Peyer's patch (tissue), 4 donors: ENCODE measurements at regions not wholly inside any gene's neighbourhood (a gene's known extent, or its start where the extent isn't known, plus 50 kb on each side); places are given as distances from the start of the nearest gene placed in this dataset.
"Not testable (repeated sequence)": the region's sequence is repeated elsewhere in the genome, so short reads cannot be mapped to it uniquely, and the experiment has no call there.

ENCODE experiments used
- DNase-seq, 3 donors: peaks; one replicate each; pipeline ENCODE4 v3.0.0-alpha.2; 2017 to 2019
- H3K27ac ChIP-seq, 4 donors: fragments of 200-600 bp; sonication (generic); one replicate each; pipeline ENCODE4 v1.5.1; 2016 to 2019
- H3K27me3 ChIP-seq, 2 donors: fragments of 200-600 bp; sonication (generic); one replicate each; pipeline ENCODE4 v1.5.1; 2019
- H3K36me3 ChIP-seq, 3 donors: fragments of 200-600 bp; sonication (generic); one replicate each; pipeline ENCODE4 v1.5.1; 2016 to 2019
- H3K4me1 ChIP-seq, 4 donors: fragments of 200-600 bp; sonication (generic); one replicate each; pipeline ENCODE4 v1.5.1; 2016 to 2019
- H3K4me3 ChIP-seq, 4 donors: fragments of 200-600 bp; sonication (generic); 1 replicate in 3 of 4; 2 replicates in 1 of 4; pipeline ENCODE4 v1.5.1; 2016 to 2019; ENCODE audit warnings: mild to moderate bottlenecking in 1 of 4
- H3K9me3 ChIP-seq, 4 donors: fragments of 200-600 bp; sonication (generic); one replicate each; pipeline ENCODE4 v1.5.1; 2016 to 2019; ENCODE audit warnings: mild to moderate bottlenecking in 1 of 4
- POLR2A ChIP-seq, 2 donors: fragments of 450-650 bp; IDR thresholded peaks; one replicate each; pipeline ENCODE4 v1.5.1; 2017; ENCODE audit warnings: antibody characterized with exemption in 2 of 2, mild to moderate bottlenecking in 2 of 2, moderate library complexity in 2 of 2
- small RNA-seq, 2 donors: library from RNA; depleted of rRNA; stranded (forward); fragments of <200 nt; gene quantifications; one replicate each; pipeline ENCODE3, GENCODE V24; 2016
- TF ChIP-seq, protein P1 (sequence below), 6 experiments: fragments of 450-650 bp in 4 of 6; fragments of 200-600 bp in 2 of 6; sonication (generic) in 1 of 6; IDR thresholded peaks; one replicate each; pipeline ENCODE4 v1.5.1; 2017 to 2019; ENCODE audit warnings: antibody characterized with exemption in 6 of 6, mild to moderate bottlenecking in 3 of 6, moderate library complexity in 1 of 6

DNA sequence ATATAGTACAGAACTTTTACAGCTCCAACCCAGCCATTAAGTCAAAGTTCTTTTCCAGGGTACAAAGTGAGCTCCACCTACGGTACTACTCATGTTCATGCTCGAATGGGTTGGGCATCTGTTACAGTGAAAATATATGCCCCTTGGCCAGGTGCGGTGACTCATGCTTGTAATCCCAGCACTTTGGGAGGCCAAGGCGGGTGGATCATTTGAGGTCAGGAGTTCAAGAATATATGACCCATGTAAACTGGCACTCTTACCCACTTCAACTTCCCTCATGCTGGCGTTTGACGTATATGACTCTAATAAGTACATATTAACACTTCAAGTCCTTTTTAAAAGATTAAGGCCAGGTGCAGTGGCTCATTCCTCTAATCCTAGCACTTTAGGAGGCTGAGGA, 71.3 kb upstream of the PKN2 start:
- Histone ChIP-seq H3K9me3 (peaks cover 0 to 3% (median 0%) of the 10 kb centered on the region in 4 donors), H3K27me3 (no peaks in the 10 kb centered on the region), H3K4me3 (peak overlapping the region in 2 of 4 donors; percentile 16 to 37), H3K27ac (peak overlapping the region in 3 of 4 donors; percentile 63 to 89 (median 81)), H3K4me1 (peaks cover 0 to 7% (median 2%) of the 10 kb centered on the region in 4 donors), H3K36me3 (no peaks in the 10 kb centered on the region)
- DNase-seq = peak in 2 of 3 donors; percentile 68 to 87
- TF ChIP-seq POLR2A (IDR thresholded peaks at IDR 0.05) = no peak
- TF ChIP-seq, protein P1, sequence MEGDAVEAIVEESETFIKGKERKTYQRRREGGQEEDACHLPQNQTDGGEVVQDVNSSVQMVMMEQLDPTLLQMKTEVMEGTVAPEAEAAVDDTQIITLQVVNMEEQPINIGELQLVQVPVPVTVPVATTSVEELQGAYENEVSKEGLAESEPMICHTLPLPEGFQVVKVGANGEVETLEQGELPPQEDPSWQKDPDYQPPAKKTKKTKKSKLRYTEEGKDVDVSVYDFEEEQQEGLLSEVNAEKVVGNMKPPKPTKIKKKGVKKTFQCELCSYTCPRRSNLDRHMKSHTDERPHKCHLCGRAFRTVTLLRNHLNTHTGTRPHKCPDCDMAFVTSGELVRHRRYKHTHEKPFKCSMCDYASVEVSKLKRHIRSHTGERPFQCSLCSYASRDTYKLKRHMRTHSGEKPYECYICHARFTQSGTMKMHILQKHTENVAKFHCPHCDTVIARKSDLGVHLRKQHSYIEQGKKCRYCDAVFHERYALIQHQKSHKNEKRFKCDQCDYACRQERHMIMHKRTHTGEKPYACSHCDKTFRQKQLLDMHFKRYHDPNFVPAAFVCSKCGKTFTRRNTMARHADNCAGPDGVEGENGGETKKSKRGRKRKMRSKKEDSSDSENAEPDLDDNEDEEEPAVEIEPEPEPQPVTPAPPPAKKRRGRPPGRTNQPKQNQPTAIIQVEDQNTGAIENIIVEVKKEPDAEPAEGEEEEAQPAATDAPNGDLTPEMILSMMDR (IDR thresholded peaks at IDR 0.05) = no peak

DNA sequence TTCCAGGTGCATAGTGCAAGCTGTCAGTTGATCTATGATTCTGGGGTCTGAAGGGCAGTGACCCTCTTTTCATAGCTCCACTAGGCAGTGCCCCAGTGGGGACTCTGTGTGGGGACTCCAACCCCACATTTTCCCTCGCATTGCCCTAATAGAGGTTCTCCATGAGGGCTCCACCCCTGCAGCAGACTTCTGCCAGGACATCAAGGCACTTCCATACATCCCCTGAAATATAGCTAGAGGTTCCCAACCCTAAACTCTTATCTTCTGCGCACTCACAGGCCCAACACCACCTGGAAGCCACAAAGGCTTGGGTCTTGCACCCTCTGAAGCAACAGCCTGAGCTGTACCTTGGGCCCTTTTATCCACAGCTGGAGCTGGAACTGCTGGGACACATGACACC, 65.7 kb upstream of the PKN2 start:
- Histone ChIP-seq H3K4me1 (peaks cover 0 to 7% (median 0%) of the 10 kb centered on the region in 4 donors), H3K27me3 (no peaks in the 10 kb centered on the region), H3K4me3 (no peak overlapping the region), H3K36me3 (no peaks in the 10 kb centered on the region), H3K27ac (no peak overlapping the region), H3K9me3 (peaks cover 0 to 15% (median 6%) of the 10 kb centered on the region in 4 donors)
- no peak for TF ChIP-seq POLR2A (IDR thresholded peaks at IDR 0.05)
- TF ChIP-seq, protein P1 (IDR thresholded peaks at IDR 0.05) = no peak
- DNase-seq = no peak

DNA sequence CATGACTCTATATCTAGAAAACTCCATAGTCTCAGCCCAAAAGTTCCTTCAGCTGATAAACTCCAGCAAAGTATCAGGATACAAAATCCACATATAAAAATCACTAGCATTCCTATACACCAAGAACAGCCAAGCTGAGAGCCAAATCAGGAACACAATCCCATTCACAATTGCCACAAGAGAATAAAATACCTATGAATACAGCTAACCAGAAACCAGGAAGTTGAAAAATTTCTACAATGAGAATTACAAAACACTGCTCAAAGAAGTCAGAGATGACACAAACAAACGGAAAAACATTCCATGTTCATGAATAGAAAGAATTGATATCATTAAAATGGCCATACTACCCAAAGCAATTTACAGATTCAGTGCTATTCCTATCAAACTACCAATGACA, 61.0 kb upstream of the PKN2 start:
- H3K36me3 ChIP-seq, H3K27me3 ChIP-seq, H3K9me3 ChIP-seq, H3K27ac ChIP-seq, DNase-seq, H3K4me1 ChIP-seq, H3K4me3 ChIP-seq: not testable (repeated sequence)

Small RNAs in the stretch of these regions (small RNA-seq; reads per million reads assigned to genes)
- gene AL049861.1 (0 reads per million in 2 donors), gene RF02271 (0 reads per million in 2 donors), gene RN7SL583P (0 reads per million in 2 donors), gene RNA5SP52 (0 reads per million in 2 donors)
